ENCODE measurements at regions not wholly inside any gene's neighbourhood (a gene's known extent, or its start where the extent isn't known, plus 50 kb on each side); places are given as distances from the start of the nearest gene placed in this dataset.
"Not testable (repeated sequence)": the region's sequence is repeated elsewhere in the genome, so short reads cannot be mapped to it uniquely, and the experiment has no call there.

DNA sequence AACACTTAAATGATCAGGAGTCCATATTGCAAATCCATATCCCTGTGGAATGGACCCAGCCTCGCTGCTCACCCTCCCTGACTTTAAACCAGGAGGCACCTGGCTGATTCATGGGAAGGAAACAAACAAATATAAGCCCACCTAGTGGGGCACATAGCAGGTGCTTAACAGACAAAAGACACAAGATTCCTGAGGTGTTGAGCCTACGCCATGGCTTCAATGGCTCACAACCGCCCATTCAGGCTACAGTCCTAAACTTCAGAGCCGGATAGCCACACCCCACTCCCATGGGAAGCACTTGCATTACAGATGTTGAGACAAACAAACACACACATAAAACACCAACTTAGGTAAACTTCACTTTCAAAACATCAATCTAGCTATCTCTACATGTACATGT, 359.9 kb downstream of the ICE1 start:
- DNase-seq, result no peak

- no peak for DNase-seq
Measured at GRCh38 chr5:5781335-5781734, 358.9 kb downstream of the ICE1 start.

- no peak for DNase-seq
Measured at GRCh38 chr5:5780253-5780652, 357.8 kb downstream of the ICE1 start.

DNA sequence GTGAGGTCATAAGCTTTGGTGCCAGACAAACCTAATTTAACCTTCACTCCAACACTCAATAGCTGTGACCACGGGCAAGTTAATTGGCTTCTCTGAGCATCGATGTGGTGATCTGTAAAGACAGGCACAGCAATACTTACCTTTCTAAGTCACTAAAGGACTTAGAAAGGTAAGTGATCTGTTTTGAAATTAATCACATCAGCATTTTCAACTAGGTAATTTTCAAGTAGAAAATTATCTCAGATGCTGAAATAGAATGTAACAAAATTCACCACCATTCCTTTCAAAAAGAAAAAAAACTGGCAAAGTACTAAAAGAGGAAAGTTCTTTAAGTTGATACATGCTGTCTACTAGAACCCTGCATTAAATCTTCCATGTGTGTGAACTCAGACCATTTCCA, 354.5 kb downstream of the ICE1 start:
- no peak for DNase-seq

DNA sequence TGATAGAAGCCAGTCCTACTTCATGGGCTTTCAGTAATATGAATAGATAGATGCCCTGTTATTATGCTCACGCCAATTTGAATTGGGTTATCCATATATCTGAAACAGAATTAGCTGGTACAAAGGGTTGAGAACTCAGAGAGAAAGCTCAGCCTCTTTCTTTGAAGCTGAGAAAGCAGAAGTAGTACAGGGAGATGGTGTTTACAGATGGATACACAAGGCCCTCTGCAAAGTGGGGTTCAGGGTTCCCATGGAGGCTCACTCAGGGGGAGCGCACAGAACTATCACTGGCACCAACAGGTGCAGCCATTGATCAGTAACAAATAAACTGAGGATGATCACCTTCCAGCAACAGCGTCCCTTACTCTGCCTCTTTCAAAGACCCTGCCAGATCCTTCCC, 349.7 kb downstream of the ICE1 start:
- DNase-seq, result no peak

DNA sequence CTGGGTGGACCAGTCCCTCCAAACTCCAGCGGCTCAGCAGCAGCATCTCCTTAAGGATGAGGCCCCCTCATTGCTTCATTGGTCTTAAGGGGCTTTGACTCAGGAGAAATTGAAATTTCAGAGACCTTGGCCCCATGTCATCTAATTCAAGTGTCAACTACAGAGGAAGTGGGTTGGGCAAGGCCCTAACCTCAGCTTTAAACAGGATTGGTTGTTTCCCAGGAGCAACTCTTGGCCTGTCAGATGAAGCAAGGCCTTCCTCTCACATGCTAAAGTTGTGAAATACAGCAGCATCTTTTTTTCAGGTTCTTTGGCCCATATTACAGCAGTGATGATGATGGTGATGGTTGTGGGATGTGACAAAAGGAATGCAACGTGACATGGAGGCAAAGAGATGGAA, 348.3 kb downstream of the ICE1 start:
- DNase-seq, result no peak

- DNase-seq, result peak; percentile 33
Measured at GRCh38 chr5:5767286-5767928, 344.9 kb downstream of the ICE1 start.

DNA sequence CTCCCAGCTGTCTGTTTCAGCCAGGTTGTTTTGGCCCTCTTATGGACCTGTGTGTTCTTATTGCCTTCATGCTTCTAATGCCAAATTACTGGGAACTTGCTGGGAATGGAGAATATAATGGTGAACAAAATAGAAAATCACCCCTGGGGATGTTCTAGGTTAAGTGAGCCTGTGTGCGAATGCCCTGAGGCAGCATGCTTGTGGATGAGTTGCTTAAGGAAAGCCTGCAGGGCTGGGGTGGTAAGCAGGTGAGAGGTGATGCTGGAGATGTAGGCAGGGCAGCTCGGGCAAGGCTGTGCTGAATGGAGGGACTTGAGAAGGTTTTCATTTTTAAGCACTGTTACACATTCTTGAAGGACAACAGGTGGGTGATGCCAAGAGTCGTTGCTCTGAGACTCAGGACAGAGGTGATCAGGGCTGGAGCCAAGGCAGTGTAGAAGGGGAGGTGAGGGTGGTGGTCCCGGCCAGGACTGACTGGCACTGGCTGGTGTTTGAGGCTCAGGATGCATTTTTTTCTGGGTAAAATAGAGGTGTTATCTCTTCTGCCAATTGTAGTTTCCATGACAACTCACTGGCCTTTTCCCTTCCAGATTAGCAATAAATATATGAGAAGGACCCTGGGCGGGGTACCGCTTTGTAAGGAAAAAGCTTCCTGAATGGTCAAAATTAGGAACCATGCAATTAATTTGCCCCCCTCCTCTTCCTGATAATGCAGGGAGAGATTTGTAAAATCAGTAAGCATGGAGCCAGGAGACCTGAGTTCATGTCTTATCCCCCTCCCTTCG, 342.8 kb downstream of the ICE1 start:
- no peak for DNase-seq

GRCh38 chr5:5764246-5764645, 341.8 kb downstream of the ICE1 start:
- no peak for DNase-seq

GRCh38 chr5:5756762-5757161, 334.3 kb downstream of the ICE1 start:
- no peak for DNase-seq

DNA sequence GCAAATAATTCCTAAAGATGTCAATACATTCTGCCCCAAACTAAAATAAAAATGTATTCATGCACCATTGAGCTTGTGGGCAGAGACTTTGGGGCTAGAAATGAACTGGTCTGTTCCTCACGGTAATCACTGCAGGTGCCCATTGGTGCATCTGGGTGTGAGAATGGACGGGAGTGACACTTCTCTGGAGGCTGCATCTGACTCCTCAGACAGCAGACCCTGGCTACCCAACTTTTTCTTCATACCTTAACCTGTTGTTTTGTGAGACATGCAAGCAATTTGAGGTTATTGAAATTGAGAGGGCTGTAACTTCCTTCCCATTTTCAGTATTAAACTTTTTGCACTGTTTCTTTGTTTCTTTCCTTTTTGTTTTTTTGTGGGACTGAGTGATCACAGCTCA, 333.4 kb downstream of the ICE1 start:
- DNase-seq, result no peak

DNA sequence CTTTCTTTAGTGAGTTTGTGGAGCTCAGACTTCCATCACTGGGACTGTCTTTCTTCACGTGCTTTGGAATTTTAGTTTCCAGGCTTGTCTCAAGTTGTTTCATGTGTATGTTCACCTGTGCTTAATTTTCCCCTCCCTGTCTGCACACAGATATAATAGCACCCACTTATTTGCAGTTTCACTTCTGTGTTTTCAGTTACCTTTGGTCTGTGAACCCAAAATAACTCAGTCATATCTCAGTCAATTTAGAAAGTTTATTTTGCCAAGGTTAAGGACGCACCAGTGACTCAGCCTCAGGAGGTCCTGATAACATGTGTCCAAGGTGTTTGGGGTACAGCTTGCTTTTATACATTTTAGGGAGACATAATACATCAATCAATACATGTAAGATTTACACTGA, 330.4 kb downstream of the ICE1 start:
- no peak for DNase-seq

DNA sequence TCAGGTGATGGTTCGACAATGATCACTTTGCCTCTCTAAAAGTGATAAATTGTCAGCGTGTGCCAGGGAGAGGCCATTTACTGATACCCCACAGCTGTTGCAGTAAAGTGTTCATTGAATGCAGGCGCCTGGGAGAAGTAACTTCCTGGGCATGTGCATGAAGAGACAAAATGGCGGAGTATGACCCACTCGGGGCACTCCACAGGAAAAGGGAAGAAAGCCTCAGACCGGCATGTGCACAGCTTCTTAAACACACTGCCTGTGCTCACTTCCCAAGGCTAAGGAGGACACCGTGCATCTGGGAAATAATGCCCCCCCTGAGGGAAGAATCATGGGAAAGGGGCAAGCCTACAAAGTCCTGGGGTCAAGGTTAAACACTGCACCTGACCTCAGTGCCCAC, 329.5 kb downstream of the ICE1 start:
- peak; percentile 94 for DNase-seq

DNA sequence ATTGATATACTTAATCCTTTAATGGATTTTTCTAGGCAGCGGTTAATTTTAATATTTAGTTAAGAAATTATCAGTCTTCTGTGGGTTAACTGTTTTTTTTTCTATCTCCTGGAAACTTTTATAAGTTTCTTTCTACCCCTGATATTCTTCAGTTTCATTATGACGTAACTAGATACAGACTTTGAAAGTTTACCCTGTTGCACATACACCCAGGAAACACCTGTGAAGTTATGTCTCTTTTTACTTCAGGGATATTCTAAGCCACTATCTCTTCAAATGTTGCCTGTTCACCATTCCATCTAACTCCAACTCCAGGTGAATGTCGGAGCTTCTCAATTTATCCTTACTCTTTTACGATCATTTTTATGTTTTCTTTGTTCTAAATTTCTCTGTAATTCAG, 329.0 kb downstream of the ICE1 start:
- DNase-seq, result no peak

GRCh38 chr5:5741418-5741817, 318.9 kb downstream of the ICE1 start:
- no peak for DNase-seq

DNA sequence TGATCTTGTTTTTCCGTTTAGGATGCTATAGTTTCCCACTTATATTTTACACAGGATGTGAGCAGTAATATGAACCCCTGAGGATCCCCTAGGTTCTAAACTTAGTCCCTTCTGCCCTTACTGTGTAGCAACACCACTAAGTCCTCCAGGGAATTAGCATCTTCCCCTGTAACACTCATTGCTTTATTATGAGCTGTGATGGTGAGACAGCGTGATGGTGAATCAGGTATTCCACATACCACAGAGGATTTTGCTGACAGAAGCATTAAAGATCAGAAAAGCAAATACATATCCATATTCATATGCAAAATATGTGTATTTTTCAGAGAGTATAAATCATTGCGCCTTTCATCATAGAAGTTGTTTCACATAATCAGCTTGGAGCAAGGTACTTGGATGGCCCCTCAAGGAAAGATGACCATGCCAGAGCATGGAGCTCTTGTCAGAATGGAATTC, 317.0 kb downstream of the ICE1 start:
- DNase-seq, result no peak

DNA sequence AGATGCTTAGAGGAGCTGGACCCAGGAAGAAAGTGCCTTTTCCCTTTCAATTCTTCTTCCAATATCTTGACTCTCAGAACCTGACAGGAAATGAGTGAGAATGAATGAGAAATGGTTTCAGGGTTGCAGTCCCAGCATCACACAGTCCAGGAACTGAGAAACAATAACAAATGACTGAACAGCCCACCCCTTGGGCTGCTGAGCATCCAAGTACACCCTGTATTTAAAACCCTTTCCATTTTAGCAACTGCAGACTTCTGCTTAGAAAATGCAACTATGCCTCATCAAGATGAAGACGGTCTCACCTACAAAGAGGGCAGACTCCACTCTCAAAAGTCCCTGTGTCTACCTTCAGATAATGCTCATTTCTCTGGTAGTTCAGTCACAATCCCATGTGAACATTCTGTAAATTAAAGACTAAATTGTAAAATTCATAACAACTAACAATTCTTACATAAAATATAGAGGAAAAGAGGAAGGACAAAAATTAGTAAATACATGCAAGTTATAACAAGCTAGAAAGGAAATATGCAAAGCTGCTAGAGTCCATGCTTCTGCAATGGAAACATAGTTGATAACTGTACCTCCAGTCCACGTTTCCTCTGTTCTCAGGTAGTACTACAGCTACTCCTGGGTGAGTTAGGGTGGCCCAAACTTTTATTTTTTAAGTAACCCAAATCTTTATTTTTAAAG, 316.5 kb downstream of the ICE1 start:
- no peak for DNase-seq

DNA sequence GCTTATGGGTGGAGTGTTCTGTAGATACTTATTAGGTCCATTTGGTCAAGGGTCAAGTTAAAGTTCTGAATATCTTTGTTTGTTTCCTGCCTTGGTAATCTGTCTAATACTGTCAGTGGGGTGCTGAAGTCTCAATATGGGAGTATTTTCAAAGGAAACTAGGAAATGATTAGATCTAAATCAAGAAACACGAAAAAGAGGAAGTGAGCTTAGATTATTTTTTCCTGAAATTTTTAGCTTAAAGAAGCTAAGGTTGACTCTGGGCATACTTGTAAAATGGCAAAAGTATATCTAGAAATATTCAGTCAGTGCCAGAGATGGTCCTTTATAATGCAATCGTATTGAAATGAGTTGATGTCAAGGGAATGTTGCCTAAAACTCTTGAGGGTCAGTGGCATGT, 313.5 kb downstream of the ICE1 start:
- no peak for DNase-seq

GRCh38 chr5:5733058-5733457, 310.6 kb downstream of the ICE1 start:
- not testable (repeated sequence) for DNase-seq

DNA sequence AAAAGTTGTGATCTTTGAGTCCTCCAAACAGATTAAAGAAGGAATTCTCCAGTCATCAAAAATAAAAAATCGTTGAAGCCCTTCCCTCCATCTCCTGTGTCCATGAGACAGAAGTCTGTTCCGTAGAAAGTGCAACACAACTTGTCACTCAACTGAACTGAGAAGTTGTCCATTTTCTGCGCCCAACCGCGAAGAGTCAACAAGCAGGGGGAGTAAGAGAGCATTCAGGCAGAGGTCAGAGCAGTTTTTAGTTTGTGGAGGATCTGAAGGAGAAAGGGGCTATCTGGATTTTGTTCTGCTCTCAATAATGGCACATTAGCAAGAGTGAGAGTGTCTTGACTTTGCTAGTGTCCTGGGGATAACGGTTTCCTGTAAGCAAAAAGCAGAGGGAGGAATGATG, 303.9 kb downstream of the ICE1 start:
- no peak for DNase-seq

GRCh38 chr5:5721881-5722280, 299.4 kb downstream of the ICE1 start:
- no peak for DNase-seq

GRCh38 chr5:5719292-5719691, 296.8 kb downstream of the ICE1 start:
- peak; percentile 50 for DNase-seq

- DNase-seq, result no peak
Measured at GRCh38 chr5:5716665-5717064, 294.2 kb downstream of the ICE1 start.

DNA sequence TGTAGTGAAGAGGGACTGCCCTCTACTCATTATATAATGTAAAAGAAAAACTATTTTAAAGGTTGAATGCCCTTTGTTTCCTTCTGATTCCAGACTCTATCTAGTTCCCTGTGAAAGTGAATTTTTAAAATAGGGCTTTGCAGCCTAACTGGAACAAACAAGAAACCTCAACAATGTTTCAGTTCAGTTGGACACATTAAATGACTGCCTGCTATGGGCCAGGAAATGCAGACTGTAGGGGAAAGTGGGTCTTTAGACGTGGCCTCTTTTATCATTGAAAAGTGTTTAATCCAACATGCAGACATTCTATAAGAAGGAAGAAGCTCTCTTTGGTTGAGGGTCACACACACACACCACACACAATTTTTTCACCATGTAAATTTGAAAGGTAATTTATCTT, 289.1 kb downstream of the ICE1 start:
- DNase-seq, result no peak
